Pulmonary artery endothelial cell (primary cell): ENCODE measurements at regions not wholly inside any gene's neighbourhood (a gene's known extent, or its start where the extent isn't known, plus 50 kb on each side); places are given as distances from the start of the nearest gene placed in this dataset.
"Not testable (repeated sequence)": the region's sequence is repeated elsewhere in the genome, so short reads cannot be mapped to it uniquely, and the experiment has no call there.

ENCODE experiments used
- DNase-seq: peaks from one replicate; pipeline ENCODE4 v3.0.0-alpha.2; 2011; ENCODE audit warnings: low read depth, low spot score

- DNase-seq, result not testable (repeated sequence)
Measured at GRCh38 chr4:66712301-66712921, 832.9 kb downstream of the CENPC start.

- no peak for DNase-seq
Measured at GRCh38 chr4:66704243-66704642, 841.1 kb downstream of the CENPC start.

- no peak for DNase-seq
Measured at GRCh38 chr4:66694739-66695138, 850.6 kb downstream of the CENPC start.

GRCh38 chr4:66693694-66694093, 851.6 kb downstream of the CENPC start:
- DNase-seq, result no peak

- no peak for DNase-seq
Measured at GRCh38 chr4:66691101-66691500, 854.2 kb downstream of the CENPC start.

- DNase-seq, result no peak
Measured at GRCh38 chr4:66688674-66689073, 856.6 kb downstream of the CENPC start.

- no peak for DNase-seq
Measured at GRCh38 chr4:66687459-66687858, 857.8 kb downstream of the CENPC start.

GRCh38 chr4:66681962-66682361, 863.3 kb downstream of the CENPC start:
- no peak for DNase-seq

GRCh38 chr4:66667249-66667648, 878.1 kb downstream of the CENPC start:
- no peak for DNase-seq

GRCh38 chr4:66662620-66663019, 882.7 kb downstream of the CENPC start:
- DNase-seq, result no peak

GRCh38 chr4:66658809-66659208, 886.5 kb downstream of the CENPC start:
- DNase-seq, result no peak

- no peak for DNase-seq
Measured at GRCh38 chr4:66655505-66655904, 889.8 kb downstream of the CENPC start.

- DNase-seq, result no peak
Measured at GRCh38 chr4:66653937-66654336, 891.4 kb downstream of the CENPC start.

- no peak for DNase-seq
Measured at GRCh38 chr4:66649236-66649635, 896.1 kb downstream of the CENPC start.

GRCh38 chr4:66647926-66648325, 897.4 kb downstream of the CENPC start:
- no peak for DNase-seq

- no peak for DNase-seq
Measured at GRCh38 chr4:66647476-66647875, 897.8 kb downstream of the CENPC start.

- no peak for DNase-seq
Measured at GRCh38 chr4:66640233-66640990, 904.9 kb downstream of the CENPC start.

- DNase-seq, result no peak
Measured at GRCh38 chr4:66639361-66639760, 905.9 kb downstream of the CENPC start.

- no peak for DNase-seq
Measured at GRCh38 chr4:66636349-66636748, 909.0 kb downstream of the CENPC start.

- no peak for DNase-seq
Measured at GRCh38 chr4:66633477-66633876, 911.8 kb downstream of the CENPC start.

GRCh38 chr4:66629927-66630326, 915.4 kb downstream of the CENPC start:
- no peak for DNase-seq

GRCh38 chr4:66628146-66628545, 917.2 kb downstream of the CENPC start:
- no peak for DNase-seq

- DNase-seq, result no peak
Measured at GRCh38 chr4:66625480-66625879, 919.8 kb downstream of the CENPC start.
